ENCODE measurements at regions not wholly inside any gene's neighbourhood (a gene's known extent, or its start where the extent isn't known, plus 50 kb on each side); places are given as distances from the start of the nearest gene placed in this dataset.

DNA sequence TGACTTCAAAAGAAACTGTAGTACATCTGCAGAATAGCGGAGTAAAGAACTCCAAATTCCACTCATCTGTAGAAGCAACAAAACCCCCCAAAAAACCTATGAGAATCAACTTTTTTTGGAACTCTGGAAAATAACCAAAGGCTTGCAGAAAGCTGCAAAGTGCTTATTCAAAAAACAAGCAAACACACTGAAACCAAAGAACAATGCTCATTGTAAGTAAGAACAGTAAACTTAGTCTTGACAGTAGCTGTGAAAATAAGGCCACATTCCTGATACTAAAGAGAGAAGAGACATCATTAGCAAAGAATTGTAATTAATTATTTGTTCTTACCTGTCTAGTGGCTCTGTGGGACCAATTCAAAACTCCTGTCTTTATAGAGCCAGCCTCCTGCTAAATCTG, 534.3 kb upstream of the C16orf82 start:
- FAIRE-seq (no peak), ATAC-seq (no peak), DNase-seq (ENCODE audit: low spot score) (no peak)
- Histone ChIP-seq H3K36me3 (replicated peaks in 1 of 2; ENCODE audit: control insufficient read depth in 1 of 2, insufficient read depth in 2 of 2, low read length in 2 of 2) (no peaks in the 10 kb centered on the region), H3K4me1 (ENCODE audit: insufficient read depth, low read length) (peaks cover 8% of the 10 kb centered on the region; the same call in 1 of the 2 replicates), H3K27ac (ENCODE audit: extremely low read length, insufficient read depth, low read length) (no peak overlapping the region), H3K27me3 (ENCODE audit: control insufficient read depth in 1 of 2, insufficient read depth in 2 of 2, low read length in 2 of 2) (no peaks in the 10 kb centered on the region), H3K79me2 (ENCODE audit: insufficient read depth, low read length) (no peaks in the 10 kb centered on the region), H3K4me3 (replicated peaks in 1 of 3; ENCODE audit: insufficient read depth in 1 of 3, low read depth in 2 of 3, low read length in 3 of 3) (no peak overlapping the region), H4K20me1 (ENCODE audit: insufficient read depth, low read length) (no peaks in the 10 kb centered on the region), H3K9me3 (ENCODE audit: low read length) (no peaks in the 10 kb centered on the region), H3K4me2 (ENCODE audit: low read depth, low read length) (no peak overlapping the region), H3K9ac (ENCODE audit: insufficient read depth, low read depth, low read length) (no peak overlapping the region), H2AFZ (ENCODE audit: low read length) (no peak overlapping the region)
- no peak for TF ChIP-seq HNRNPK (IDR thresholded peaks at IDR 0.05; ENCODE audit: low read depth, low read length, poor library complexity, severe bottlenecking)
- in situ Hi-C loops (cut with HindIII; ENCODE audit: extremely low pct_ligation_motif_present, low pct_unique_long_range_greater_than_20kb): no loop called here
- ChIA-PET CTCF (ENCODE audit: low intra/inter-chr PET ratio, low total read pairs) (no interaction called here), POLR2A (no interaction called here)
- intact Hi-C loops (cut with micrococcal nuclease; ENCODE audit: unreplicated experiment): no loop called here
- BruUV-seq (replicated peaks): no TSS peak
- WGBS (ENCODE audit: low lambda C conversion rate): 2% methylated on average over 1 of the region's 1 CpG

DNA sequence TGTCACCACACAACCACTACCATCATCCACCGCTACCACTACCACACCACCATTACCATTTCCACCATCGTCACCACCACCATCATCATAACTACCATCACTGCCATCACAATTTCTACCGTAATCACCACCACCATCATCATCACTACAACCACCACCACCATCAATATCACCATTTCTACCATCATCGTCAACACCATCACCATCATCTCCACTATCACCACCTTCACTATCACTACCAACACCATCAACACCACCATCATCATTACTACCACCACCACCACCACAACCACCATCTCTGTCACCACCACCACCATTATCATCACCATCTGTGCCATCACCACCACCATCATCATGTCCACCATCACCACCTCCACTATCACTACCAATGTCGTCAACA, 524.5 kb upstream of the C16orf82 start:
- Histone ChIP-seq H3K9me3 (ENCODE audit: low read length) (peaks cover 13% of the 10 kb centered on the region; the same call in 1 of the 2 replicates), H3K27me3 (ENCODE audit: control insufficient read depth in 1 of 2, insufficient read depth in 2 of 2, low read length in 2 of 2) (no peaks in the 10 kb centered on the region; a peak in 3 of 5 replicates), H3K4me3 (replicated peaks in 1 of 3; ENCODE audit: insufficient read depth in 1 of 3, low read depth in 2 of 3, low read length in 3 of 3) (no peak overlapping the region), H3K4me1 (ENCODE audit: insufficient read depth, low read length) (no peaks in the 10 kb centered on the region), H3K4me2 (ENCODE audit: low read depth, low read length) (no peak overlapping the region), H3K36me3 (replicated peaks in 1 of 2; ENCODE audit: control insufficient read depth in 1 of 2, insufficient read depth in 2 of 2, low read length in 2 of 2) (no peaks in the 10 kb centered on the region), H3K27ac (ENCODE audit: extremely low read length, insufficient read depth, low read length) (no peak overlapping the region), H3K9ac (ENCODE audit: insufficient read depth, low read depth, low read length) (no peak overlapping the region), H3K79me2 (ENCODE audit: insufficient read depth, low read length) (no peaks in the 10 kb centered on the region), H2AFZ (ENCODE audit: low read length) (no peak overlapping the region), H4K20me1 (ENCODE audit: insufficient read depth, low read length) (no peaks in the 10 kb centered on the region)
- ChIA-PET POLR2A (no interaction called here), CTCF (ENCODE audit: low intra/inter-chr PET ratio, low total read pairs) (no interaction called here)
- ATAC-seq (no peak), DNase-seq (ENCODE audit: low spot score) (no peak), FAIRE-seq (no peak)
- in situ Hi-C loops (cut with HindIII; ENCODE audit: extremely low pct_ligation_motif_present, low pct_unique_long_range_greater_than_20kb) (no loop called here), intact Hi-C loops (cut with micrococcal nuclease; ENCODE audit: unreplicated experiment) (no loop called here)
- 31% methylated on average over 5 of the region's 5 CpGs for WGBS (ENCODE audit: low lambda C conversion rate)
- no TSS peak for BruUV-seq (replicated peaks)
- TF ChIP-seq IKZF1 (IDR thresholded peaks at IDR 0.05) (peak; percentile 81; the same call in 1 of the 2 replicates), FOXP1 (IDR thresholded peaks at IDR 0.05) (0 out of 2 replicates have a peak, but pooled peaks have one; percentile 15), FOXP1 (CRISPR knock-in tag; IDR thresholded peaks at IDR 0.05) (no peak), CREB1 (IDR thresholded peaks at IDR 0.05) (peak; percentile 87), CREB1 (CRISPR knock-in tag; IDR thresholded peaks at IDR 0.05) (no peak), SOX6 (IDR thresholded peaks at IDR 0.05) (peak; percentile 17; the same call in 1 of the 2 replicates), SOX6 (CRISPR knock-in tag; IDR thresholded peaks at IDR 0.05) (no peak)
- TF ChIP-seq, protein P1, sequence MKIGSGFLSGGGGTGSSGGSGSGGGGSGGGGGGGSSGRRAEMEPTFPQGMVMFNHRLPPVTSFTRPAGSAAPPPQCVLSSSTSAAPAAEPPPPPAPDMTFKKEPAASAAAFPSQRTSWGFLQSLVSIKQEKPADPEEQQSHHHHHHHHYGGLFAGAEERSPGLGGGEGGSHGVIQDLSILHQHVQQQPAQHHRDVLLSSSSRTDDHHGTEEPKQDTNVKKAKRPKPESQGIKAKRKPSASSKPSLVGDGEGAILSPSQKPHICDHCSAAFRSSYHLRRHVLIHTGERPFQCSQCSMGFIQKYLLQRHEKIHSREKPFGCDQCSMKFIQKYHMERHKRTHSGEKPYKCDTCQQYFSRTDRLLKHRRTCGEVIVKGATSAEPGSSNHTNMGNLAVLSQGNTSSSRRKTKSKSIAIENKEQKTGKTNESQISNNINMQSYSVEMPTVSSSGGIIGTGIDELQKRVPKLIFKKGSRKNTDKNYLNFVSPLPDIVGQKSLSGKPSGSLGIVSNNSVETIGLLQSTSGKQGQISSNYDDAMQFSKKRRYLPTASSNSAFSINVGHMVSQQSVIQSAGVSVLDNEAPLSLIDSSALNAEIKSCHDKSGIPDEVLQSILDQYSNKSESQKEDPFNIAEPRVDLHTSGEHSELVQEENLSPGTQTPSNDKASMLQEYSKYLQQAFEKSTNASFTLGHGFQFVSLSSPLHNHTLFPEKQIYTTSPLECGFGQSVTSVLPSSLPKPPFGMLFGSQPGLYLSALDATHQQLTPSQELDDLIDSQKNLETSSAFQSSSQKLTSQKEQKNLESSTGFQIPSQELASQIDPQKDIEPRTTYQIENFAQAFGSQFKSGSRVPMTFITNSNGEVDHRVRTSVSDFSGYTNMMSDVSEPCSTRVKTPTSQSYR (CRISPR knock-in tag; IDR thresholded peaks at IDR 0.05; ENCODE audit: borderline replicate concordance): no peak

All from HepG2 (cell line).